CD4-positive, alpha-beta memory T cell (primary cell): ENCODE measurements at regions not wholly inside any gene's neighbourhood (a gene's known extent, or its start where the extent isn't known, plus 50 kb on each side); places are given as distances from the start of the nearest gene placed in this dataset.

Experiments used
- CTCF ChIA-PET: fragments of 350-600 bp; sonication (Branson Sonifier 250); formaldehyde crosslinking; loops from one replicate; lab custom pipeline; 2021; ENCODE audit warnings: inconsistent platforms; ENCODE audit not compliant: partially characterized antibody; lab: Charles Lee
- POLR2A ChIA-PET: fragments of 350-600 bp; sonication (Branson Sonifier 250); formaldehyde crosslinking; loops from one replicate; lab custom pipeline; 2021; ENCODE audit not compliant: partially characterized antibody; lab: Charles Lee
- DNase-seq, 5 donors: peaks; one replicate each; pipeline versions ENCODE4 v3.0.0 to v3.0.0-alpha.2; 2020 to 2022; ENCODE audit warnings: mixed read lengths in 1 of 5
- H3K27ac ChIP-seq: one replicate; pipeline ENCODE4 v1.7.0; 2013; ENCODE audit warnings: low read depth, low read length
- H3K27me3 ChIP-seq: 2 replicates; pipeline ENCODE4 v1.7.0; 2013; ENCODE audit warnings: mild to moderate bottlenecking, low read length, moderate library complexity; ENCODE audit not compliant: insufficient read depth
- H3K36me3 ChIP-seq: 2 replicates; pipeline ENCODE4 v1.7.0; 2013; ENCODE audit warnings: mild to moderate bottlenecking, low read length, moderate library complexity; ENCODE audit not compliant: insufficient read depth
- H3K4me1 ChIP-seq: 2 replicates; pipeline ENCODE4 v1.7.0; 2013; ENCODE audit warnings: mild to moderate bottlenecking, low read length, moderate library complexity; ENCODE audit not compliant: insufficient read depth
- H3K4me3 ChIP-seq, 2 donors: one replicate each; pipeline ENCODE4 v1.7.0; 2013; ENCODE audit warnings: low read length in 2 of 2, mild to moderate bottlenecking in 1 of 2
- H3K9me3 ChIP-seq, 2 donors: one replicate each; pipeline ENCODE4 v1.7.0; 2013; ENCODE audit warnings: low read length in 2 of 2, control low read depth in 1 of 2; ENCODE audit not compliant: control insufficient read depth in 1 of 2
- H3K27ac Mint-ChIP-seq, 7 donors: one replicate each; pipeline ENCODE4 v1.8.0; 2020 to 2021; ENCODE audit warnings: mixed read lengths in 7 of 7, mild to moderate bottlenecking in 6 of 7, inconsistent platforms in 3 of 7, moderate library complexity in 3 of 7
- H3K27me3 Mint-ChIP-seq, 2 donors: one replicate each; pipeline ENCODE4 v1.8.0; 2020 to 2021; ENCODE audit warnings: mixed read lengths in 2 of 2
- H3K36me3 Mint-ChIP-seq, 2 donors: one replicate each; pipeline ENCODE4 v1.8.0; 2020 to 2021; ENCODE audit warnings: mixed read lengths in 2 of 2, inconsistent platforms in 1 of 2, mild to moderate bottlenecking in 1 of 2
- H3K4me1 Mint-ChIP-seq, 4 donors: one replicate each; pipeline ENCODE4 v1.8.0; 2020 to 2021; ENCODE audit warnings: mixed read lengths in 4 of 4, mild to moderate bottlenecking in 1 of 4
- H3K4me3 Mint-ChIP-seq, 8 donors: one replicate each; pipeline ENCODE4 v1.8.0; 2020 to 2021; ENCODE audit warnings: mixed read lengths in 8 of 8, mild to moderate bottlenecking in 7 of 8, moderate library complexity in 6 of 8, inconsistent platforms in 3 of 8
- H3K9me3 Mint-ChIP-seq, 8 donors: one replicate each; pipeline ENCODE4 v1.8.0; 2020 to 2021; ENCODE audit warnings: mixed read lengths in 8 of 8, mild to moderate bottlenecking in 5 of 8, inconsistent platforms in 3 of 8, moderate library complexity in 1 of 8
- intact Hi-C: fragments of 100-400 bp; cut with micrococcal nuclease; formaldehyde crosslinking; loops from one replicate; pipeline ENCODE4 v1.15.1; 2023

GRCh38 chr1:29467989-29468900, 231.9 kb downstream of the PTPRU start:
- Histone ChIP-seq H3K36me3 (no peaks in the 10 kb centered on the region), H3K27ac (no peak overlapping the region), H3K4me3 (no peak overlapping the region), H3K9me3 (no peaks in the 10 kb centered on the region), H3K27me3 (no peaks in the 10 kb centered on the region), H3K4me1 (no peaks in the 10 kb centered on the region)
- ChIA-PET CTCF (no interaction called here), POLR2A (no interaction called here)
- intact Hi-C loops = no loop called here
- Mint-ChIP-seq H3K27ac (no peak overlapping the region), H3K27me3 (peaks cover 13 to 25% of the 10 kb centered on the region in 2 donors), H3K9me3 (peaks cover 0 to 15% (median 10%) of the 10 kb centered on the region in 8 donors), H3K4me3 (no peak overlapping the region), H3K36me3 (no peaks in the 10 kb centered on the region), H3K4me1 (no peaks in the 10 kb centered on the region)
- no peak for DNase-seq

- no peak for DNase-seq
- H3K9me3 Mint-ChIP-seq = peaks cover 0 to 15% (median 10%) of the 10 kb centered on the region in 8 donors
- Histone ChIP-seq H3K36me3 (no peaks in the 10 kb centered on the region), H3K4me1 (no peaks in the 10 kb centered on the region), H3K27ac (no peak overlapping the region), H3K4me3 (no peak overlapping the region), H3K27me3 (no peaks in the 10 kb centered on the region), H3K9me3 (no peaks in the 10 kb centered on the region)
- H3K4me1 Mint-ChIP-seq = no peaks in the 10 kb centered on the region
- no peaks in the 10 kb centered on the region for H3K36me3 Mint-ChIP-seq
- ChIA-PET POLR2A (no interaction called here), CTCF (no interaction called here)
- H3K4me3 Mint-ChIP-seq = no peak overlapping the region
- H3K27ac Mint-ChIP-seq = no peak overlapping the region
- H3K27me3 Mint-ChIP-seq = peaks cover 8 to 28% of the 10 kb centered on the region in 2 donors
- intact Hi-C loops = no loop called here
Observed at GRCh38 chr1:29466258-29466657, 229.9 kb downstream of the PTPRU start.

- POLR2A ChIA-PET = no interaction called here
- Mint-ChIP-seq H3K4me3 (no peak overlapping the region), H3K9me3 (peaks cover 0 to 15% (median 10%) of the 10 kb centered on the region in 8 donors), H3K27ac (no peak overlapping the region), H3K27me3 (peaks cover 7 to 29% of the 10 kb centered on the region in 2 donors), H3K4me1 (no peaks in the 10 kb centered on the region), H3K36me3 (no peaks in the 10 kb centered on the region)
- H3K36me3 ChIP-seq = no peaks in the 10 kb centered on the region
- no peak overlapping the region for H3K27ac ChIP-seq
- H3K9me3 ChIP-seq = no peaks in the 10 kb centered on the region
- intact Hi-C loops = no loop called here
- CTCF ChIA-PET = no interaction called here
- H3K27me3 ChIP-seq = no peaks in the 10 kb centered on the region
- no peak for DNase-seq
- no peaks in the 10 kb centered on the region for H3K4me1 ChIP-seq
- H3K4me3 ChIP-seq = no peak overlapping the region
Observed at GRCh38 chr1:29465755-29466154, 229.4 kb downstream of the PTPRU start.

- Histone ChIP-seq H3K27ac (no peak overlapping the region), H3K4me3 (no peak overlapping the region), H3K36me3 (no peaks in the 10 kb centered on the region), H3K4me1 (no peaks in the 10 kb centered on the region), H3K9me3 (no peaks in the 10 kb centered on the region), H3K27me3 (no peaks in the 10 kb centered on the region)
- ChIA-PET POLR2A (no interaction called here), CTCF (no interaction called here)
- Mint-ChIP-seq H3K4me1 (no peaks in the 10 kb centered on the region), H3K27me3 (peaks cover 3 to 26% of the 10 kb centered on the region in 2 donors), H3K27ac (no peak overlapping the region), H3K9me3 (peaks cover 0 to 15% (median 10%) of the 10 kb centered on the region in 8 donors), H3K4me3 (no peak overlapping the region), H3K36me3 (no peaks in the 10 kb centered on the region)
- DNase-seq = no peak
- intact Hi-C loops = no loop called here
Observed at GRCh38 chr1:29462096-29462495, 225.8 kb downstream of the PTPRU start.

GRCh38 chr1:29461115-29461739, 224.9 kb downstream of the PTPRU start:
- CTCF ChIA-PET = no interaction called here
- Histone ChIP-seq H3K36me3 (no peaks in the 10 kb centered on the region), H3K27me3 (no peaks in the 10 kb centered on the region), H3K9me3 (no peaks in the 10 kb centered on the region), H3K4me1 (no peaks in the 10 kb centered on the region), H3K27ac (no peak overlapping the region), H3K4me3 (no peak overlapping the region)
- no peak overlapping the region for H3K4me3 Mint-ChIP-seq
- H3K27me3 Mint-ChIP-seq = peaks cover 3 to 23% of the 10 kb centered on the region in 2 donors
- H3K36me3 Mint-ChIP-seq = no peaks in the 10 kb centered on the region
- H3K9me3 Mint-ChIP-seq = peaks cover 0 to 15% (median 9%) of the 10 kb centered on the region in 8 donors
- DNase-seq = no peak
- H3K27ac Mint-ChIP-seq = no peak overlapping the region
- no peaks in the 10 kb centered on the region for H3K4me1 Mint-ChIP-seq
- POLR2A ChIA-PET = no interaction called here
- intact Hi-C loops = no loop called here

GRCh38 chr1:29460694-29461093, 224.4 kb downstream of the PTPRU start:
- H3K4me3 Mint-ChIP-seq = no peak overlapping the region
- Histone ChIP-seq H3K4me1 (no peaks in the 10 kb centered on the region), H3K27me3 (no peaks in the 10 kb centered on the region), H3K27ac (no peak overlapping the region), H3K4me3 (no peak overlapping the region), H3K36me3 (no peaks in the 10 kb centered on the region), H3K9me3 (no peaks in the 10 kb centered on the region)
- no peaks in the 10 kb centered on the region for H3K4me1 Mint-ChIP-seq
- ChIA-PET CTCF (no interaction called here), POLR2A (no interaction called here)
- peaks cover 3 to 27% of the 10 kb centered on the region in 2 donors for H3K27me3 Mint-ChIP-seq
- intact Hi-C loops = no loop called here
- no peak overlapping the region for H3K27ac Mint-ChIP-seq
- H3K36me3 Mint-ChIP-seq = no peaks in the 10 kb centered on the region
- DNase-seq = no peak
- peaks cover 3 to 15% (median 10%) of the 10 kb centered on the region in 8 donors for H3K9me3 Mint-ChIP-seq

- no peak overlapping the region for H3K27ac ChIP-seq
- Mint-ChIP-seq H3K4me1 (no peaks in the 10 kb centered on the region), H3K36me3 (no peaks in the 10 kb centered on the region), H3K27me3 (peaks cover 3 to 28% of the 10 kb centered on the region in 2 donors), H3K4me3 (no peak overlapping the region), H3K27ac (no peak overlapping the region), H3K9me3 (peaks cover 4 to 13% (median 8%) of the 10 kb centered on the region in 8 donors)
- CTCF ChIA-PET = no interaction called here
- no peaks in the 10 kb centered on the region for H3K27me3 ChIP-seq
- POLR2A ChIA-PET = no interaction called here
- H3K36me3 ChIP-seq = no peaks in the 10 kb centered on the region
- no peaks in the 10 kb centered on the region for H3K4me1 ChIP-seq
- H3K9me3 ChIP-seq = no peaks in the 10 kb centered on the region
- no peak overlapping the region for H3K4me3 ChIP-seq
- intact Hi-C loops = no loop called here
- DNase-seq = no peak
Observed at GRCh38 chr1:29460041-29460610, 223.8 kb downstream of the PTPRU start.
